ENCODE measurements at regions not wholly inside any gene's neighbourhood (a gene's known extent, or its start where the extent isn't known, plus 50 kb on each side); places are given as distances from the start of the nearest gene placed in this dataset.

DNA sequence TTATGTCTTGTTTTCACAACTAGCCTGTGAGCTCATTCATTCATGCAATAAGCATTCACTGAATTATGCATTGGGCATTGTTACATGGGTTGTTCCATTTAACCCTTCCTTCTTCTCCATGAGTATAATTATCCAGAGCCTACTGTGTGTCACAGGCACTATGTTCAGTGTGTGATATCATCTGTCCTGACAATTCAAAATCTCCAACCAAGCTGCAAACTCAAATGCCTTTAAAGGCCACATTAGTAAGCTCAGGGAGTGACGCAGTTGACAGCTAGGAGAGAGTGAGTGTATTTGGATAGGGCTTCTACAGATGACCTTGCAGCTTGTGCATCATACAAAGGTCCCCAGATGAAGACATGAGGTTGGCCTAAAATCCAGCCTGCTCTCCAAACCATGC, 289.5 kb downstream of the OMA1 start:
- no peak for TF ChIP-seq EZH2 (IDR thresholded peaks at IDR 0.05; ENCODE audit: borderline replicate concordance, low read depth, low read length, poor library complexity, severe bottlenecking)
- TF ChIP-seq, protein P1, sequence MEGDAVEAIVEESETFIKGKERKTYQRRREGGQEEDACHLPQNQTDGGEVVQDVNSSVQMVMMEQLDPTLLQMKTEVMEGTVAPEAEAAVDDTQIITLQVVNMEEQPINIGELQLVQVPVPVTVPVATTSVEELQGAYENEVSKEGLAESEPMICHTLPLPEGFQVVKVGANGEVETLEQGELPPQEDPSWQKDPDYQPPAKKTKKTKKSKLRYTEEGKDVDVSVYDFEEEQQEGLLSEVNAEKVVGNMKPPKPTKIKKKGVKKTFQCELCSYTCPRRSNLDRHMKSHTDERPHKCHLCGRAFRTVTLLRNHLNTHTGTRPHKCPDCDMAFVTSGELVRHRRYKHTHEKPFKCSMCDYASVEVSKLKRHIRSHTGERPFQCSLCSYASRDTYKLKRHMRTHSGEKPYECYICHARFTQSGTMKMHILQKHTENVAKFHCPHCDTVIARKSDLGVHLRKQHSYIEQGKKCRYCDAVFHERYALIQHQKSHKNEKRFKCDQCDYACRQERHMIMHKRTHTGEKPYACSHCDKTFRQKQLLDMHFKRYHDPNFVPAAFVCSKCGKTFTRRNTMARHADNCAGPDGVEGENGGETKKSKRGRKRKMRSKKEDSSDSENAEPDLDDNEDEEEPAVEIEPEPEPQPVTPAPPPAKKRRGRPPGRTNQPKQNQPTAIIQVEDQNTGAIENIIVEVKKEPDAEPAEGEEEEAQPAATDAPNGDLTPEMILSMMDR (conservative IDR thresholded peaks at IDR 0.05; ENCODE audit: low read depth, low read length) = no peak
